NOMO-1 (cell line): ENCODE measurements at regions not wholly inside any gene's neighbourhood (a gene's known extent, or its start where the extent isn't known, plus 50 kb on each side); places are given as distances from the start of the nearest gene placed in this dataset.
A peak's percentile ranks its signal among the peaks of the same experiment; 100 is the strongest.
"Not testable (repeated sequence)": the region's sequence is repeated elsewhere in the genome, so short reads cannot be mapped to it uniquely, and the experiment has no call there.

ENCODE experiments used
- DNase-seq, 2 experiments: peaks; one replicate each; lab custom pipeline; 2025; ENCODE audit not compliant: unreplicated experiment in 2 of 2; lab: John Stamatoyannopoulos, UW

DNA sequence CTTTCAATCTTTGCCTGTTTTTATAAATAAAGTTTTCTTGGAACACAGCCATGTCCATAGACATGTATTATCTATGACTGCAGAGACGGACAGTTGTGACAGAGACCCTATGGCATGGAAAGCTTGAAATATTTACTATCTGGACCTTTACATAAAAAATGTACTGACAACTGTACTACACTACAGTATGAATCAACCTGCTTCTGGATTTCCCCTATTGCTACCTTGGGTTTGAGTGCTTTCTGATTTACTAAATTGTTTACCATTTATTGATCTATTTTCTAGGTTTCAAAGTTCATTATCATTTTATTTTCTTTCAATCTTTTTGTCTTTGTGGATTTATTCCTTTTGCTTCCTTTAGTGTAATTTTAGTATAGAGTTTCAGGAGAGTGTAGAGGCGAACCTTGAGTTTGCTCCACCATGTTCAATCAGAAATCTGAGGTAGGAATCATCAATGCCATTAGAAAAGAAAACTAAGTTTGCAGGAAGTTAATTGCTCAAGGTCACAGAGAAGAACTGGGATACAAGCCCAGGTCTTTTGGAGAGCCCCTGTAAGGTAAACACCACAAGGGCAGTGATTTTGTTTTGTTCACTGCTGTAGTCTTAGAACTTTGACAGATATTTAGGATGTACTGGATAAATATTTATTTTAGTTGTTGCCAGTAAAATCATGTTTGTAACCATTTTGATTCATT, 352.8 kb upstream of the SYNCRIP start:
- DNase-seq, result no peak

- no peak for DNase-seq
Measured at GRCh38 chr6:85986681-85987080, 344.0 kb upstream of the SYNCRIP start.

DNA sequence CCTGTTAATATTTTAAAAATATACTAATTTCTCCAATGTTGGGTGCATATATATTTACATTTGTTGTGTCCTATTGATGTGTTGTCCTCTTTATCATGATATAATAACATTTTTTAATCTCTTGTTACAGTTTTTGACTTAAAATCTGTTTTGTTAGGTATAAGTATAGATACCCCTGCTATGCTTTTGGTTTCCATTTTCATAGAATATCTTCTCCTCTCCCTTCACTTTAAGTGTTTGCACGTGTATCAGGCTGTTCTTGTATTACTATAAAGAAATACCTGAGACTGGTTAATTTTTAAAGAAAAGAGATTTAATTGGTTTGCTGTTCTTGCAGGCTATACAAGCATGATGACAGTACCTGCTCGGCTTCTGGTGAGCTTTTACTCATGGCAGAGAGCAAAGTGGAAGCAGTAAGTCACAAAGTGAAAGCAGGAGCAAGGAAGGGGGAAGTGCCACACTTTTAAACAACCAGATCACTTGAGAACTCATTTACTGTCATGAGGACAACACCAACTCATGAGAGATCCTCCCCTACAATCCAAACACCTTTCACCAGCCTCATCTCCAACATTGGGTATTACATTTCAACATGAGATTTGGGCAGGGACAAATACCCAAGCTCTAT, 340.5 kb upstream of the SYNCRIP start:
- DNase-seq, result no peak

GRCh38 chr6:85977661-85978060, 335.0 kb upstream of the SYNCRIP start:
- DNase-seq, result no peak

DNA sequence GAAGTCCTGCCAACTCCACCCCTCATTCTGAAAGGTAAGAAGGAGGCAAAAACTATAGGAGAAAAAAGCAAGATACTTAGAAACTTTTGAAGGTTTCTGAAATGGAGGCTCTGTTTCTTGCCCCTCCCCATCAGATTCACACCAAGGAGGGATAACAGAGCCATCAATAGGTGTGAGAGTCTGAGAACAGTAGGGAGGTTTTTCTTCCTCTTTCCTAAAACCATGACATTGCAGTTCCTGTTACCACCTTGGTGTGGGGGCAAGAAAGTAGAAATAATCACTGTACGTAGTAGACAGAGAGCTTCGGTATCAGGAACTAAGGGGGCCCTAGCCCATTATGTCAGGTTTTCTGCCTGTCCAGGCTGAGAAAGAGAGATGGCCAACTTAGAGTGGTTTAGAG, 333.3 kb upstream of the SYNCRIP start:
- DNase-seq, result no peak

DNA sequence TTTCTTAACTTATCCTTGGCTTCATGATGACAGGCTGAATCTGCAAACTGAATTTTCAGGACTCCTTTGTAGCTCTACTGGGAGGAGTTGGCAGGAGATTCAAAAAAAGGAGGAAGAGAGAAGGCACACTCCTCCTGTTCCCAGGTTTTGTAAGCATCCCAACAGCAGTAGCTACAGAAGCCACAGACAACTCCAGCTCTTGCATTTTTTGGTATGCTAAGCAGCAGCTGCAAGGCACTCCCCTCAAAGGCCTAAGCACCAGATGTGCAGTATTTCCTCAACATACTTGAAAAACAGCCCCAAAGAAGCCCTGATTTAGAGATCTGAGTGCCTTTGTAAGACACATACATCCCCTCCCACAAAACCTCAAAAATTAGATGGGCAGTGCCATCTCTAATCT, 328.6 kb upstream of the SYNCRIP start:
- no peak for DNase-seq

GRCh38 chr6:85966828-85967227, 324.1 kb upstream of the SYNCRIP start:
- DNase-seq, result no peak

DNA sequence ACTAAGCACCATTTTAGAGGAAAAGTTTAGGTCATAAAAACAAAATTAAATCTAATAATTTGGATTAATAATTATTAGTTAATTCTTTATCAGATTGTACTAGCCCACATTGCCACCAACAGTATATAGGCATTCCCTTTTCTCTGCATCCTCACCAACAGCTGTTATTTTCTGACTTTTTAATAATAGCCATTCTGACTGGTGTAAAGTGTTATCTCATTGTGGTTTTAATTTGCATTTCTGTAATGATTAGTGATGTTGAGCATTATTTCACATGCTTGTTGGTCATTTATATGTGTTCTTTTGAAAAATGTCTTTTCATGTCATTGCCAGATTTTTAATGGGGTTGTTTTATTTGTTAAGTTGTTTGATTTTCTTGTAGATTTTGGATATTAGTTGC, 319.1 kb upstream of the SYNCRIP start:
- DNase-seq, result no peak

DNA sequence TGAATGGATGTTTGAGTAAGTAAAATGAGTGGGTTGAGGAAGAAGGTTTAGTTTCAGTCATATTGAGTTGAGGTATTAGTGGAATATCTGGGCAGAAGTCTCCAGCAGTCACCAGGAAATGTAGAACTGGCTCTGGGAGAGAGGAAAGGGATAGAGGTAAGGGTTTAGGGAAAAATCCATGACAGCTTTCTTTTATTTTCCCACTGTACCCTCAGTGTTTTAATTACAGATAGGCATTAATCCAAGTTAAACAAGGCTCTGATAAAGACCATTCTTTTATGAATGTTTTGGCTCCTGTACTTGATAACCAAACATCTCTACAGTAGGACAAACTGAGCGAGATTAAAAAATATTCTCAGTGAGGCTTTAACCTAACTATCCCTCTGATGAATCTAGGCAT, 318.4 kb upstream of the SYNCRIP start:
- DNase-seq, result no peak

DNA sequence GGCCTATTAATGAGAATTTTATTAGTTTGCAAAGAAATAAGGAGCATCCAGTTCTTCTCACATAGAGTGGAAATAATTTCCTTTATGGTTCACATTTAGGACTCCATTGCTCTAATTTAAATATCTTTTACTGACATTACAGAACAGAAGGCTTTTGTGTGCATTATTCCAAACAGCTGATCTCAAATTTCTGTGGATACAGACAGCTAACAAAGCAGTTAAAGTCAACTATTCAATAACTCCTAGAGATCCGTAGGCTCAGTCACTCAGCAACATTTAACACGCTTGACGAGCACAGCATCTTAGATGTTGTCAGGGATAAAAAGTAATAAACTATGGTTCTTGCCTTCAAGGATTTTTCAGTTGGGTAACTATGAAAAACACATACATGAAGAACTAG, 305.8 kb upstream of the SYNCRIP start:
- DNase-seq, result no peak

DNA sequence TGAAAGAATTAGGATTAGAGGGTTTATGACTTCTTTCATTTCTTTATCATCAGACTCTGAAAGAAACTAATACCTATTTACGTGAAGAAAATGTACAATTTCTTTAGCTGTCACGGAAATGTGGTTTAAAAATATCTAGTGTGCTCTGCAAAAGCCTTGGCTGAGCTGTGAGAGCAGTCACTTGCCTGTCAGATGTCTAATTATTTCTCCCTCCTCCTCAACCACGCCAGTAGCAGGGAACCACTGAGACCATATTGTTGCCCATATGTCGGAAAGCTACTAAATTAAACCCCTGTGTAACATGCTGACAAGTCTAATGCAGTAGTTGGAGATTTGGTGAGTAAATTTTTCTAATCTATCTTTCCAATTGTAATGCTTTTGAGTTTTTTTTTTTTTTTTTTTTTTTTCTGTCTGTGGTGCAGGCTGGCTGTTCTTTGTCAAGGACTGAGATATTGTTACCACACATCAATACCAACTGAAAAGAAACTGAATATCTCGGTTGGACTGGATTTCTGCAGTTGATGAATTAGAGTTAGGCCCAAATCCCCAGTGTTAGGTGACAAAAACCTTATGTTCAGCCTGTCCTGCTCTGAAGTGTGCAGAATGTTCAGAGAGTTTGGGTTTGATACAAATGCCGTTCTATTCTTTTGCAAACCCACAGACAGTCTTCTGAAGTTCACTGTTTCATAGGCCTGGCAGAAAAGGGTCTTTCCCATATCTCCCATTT, 302.9 kb upstream of the SYNCRIP start:
- no peak for DNase-seq

DNA sequence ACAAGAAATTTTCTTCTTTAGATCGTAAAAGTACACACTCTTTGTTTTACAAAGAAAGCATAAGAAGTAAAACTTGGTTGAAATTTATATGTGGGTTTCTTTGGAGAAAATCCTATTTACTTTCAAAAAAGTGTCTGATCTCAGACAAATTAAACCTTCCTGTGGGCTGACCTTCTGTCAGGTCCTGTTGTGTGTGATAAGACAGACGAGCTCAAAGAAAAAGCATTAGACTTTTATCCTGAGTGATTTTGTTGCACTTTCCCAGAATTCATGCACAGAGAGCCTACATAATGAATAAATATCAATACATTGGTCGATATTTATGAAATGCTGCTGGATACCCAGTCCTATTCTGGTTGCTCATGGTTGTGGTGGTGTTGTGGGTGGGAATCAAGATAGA, 302.1 kb upstream of the SYNCRIP start:
- DNase-seq, result no peak

- DNase-seq, result no peak
Measured at GRCh38 chr6:85942844-85943243, 300.2 kb upstream of the SYNCRIP start.

DNA sequence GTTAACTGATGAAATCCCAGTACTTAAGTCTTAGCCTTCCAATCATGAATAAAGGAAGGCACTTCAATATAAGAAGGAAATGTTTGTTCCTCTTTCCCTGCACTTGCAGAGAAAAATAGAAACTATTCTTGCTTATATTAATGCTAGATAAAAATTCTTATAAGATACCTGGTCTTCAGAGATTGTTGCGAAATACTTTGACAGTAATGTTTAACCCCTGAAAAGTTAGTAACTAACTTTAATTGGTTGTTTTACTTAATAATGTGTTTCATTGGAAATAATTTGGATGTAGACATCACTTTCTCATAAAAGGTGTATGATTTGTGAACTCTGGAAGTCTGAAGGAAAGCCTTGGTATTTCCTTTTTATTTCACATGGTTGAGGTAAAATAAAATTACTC, 294.2 kb upstream of the SYNCRIP start:
- DNase-seq, result no peak

DNA sequence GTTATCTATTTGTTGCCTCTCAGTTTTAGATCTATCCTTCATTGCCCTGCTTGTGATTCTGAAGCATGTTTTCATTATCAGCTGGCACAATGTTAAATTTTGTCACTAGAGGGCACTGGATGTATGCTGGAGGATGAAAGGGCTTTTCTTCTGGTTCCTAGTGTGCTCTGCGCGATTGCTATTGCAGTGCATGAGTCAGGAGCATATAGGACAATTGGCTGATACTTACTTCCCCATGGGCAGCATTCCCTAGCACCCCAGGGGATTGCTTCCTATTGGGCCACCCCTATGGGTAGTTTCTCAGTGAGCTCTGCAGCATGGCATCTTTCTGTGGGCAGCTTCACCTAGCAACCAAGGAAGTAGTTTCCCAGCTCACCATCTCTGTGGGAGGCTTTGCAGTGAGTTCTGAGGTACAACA, 280.3 kb upstream of the SYNCRIP start:
- DNase-seq, result peak in 1 of 2 experiments; percentile 41

GRCh38 chr6:85920782-85921181, 278.1 kb upstream of the SYNCRIP start:
- no peak for DNase-seq

GRCh38 chr6:85917522-85917921, 274.8 kb upstream of the SYNCRIP start:
- DNase-seq, result no peak

DNA sequence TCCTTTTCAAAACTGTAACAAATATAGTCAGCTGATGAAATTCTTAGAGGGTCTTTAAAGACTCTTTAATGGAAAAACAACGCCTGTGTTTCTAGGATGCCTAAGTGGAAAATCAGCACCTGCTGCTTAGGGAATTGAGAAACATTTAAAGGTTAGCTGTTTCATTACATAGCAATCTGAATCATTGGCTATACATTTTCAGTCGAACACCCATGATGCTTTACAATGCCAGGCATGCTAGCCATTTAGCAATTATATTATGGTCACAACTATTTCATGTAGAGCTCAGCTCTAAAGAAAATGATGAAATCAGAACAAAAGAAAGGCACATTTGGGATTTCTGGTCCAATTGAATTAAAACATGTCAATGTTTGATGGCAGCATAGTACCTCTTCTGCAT, 270.3 kb upstream of the SYNCRIP start:
- no peak for DNase-seq

DNA sequence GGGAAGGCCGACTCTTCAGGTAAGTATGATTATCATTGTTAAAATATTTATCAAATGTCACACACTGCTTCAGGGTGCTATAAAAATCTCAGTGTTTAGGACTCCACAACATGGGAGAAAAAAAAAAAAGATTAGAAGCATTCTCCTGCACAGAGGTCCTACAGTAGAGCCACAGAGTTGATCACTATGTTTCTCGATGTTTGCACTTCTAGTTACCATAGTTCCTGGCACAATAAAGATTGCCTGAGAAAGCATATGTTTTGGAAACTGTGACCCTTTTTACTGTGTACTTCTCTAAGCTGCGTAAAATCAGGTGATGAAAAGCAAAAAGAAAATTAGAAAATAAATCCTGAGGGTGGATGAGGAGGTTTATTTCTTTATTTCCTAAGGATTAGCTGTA, 269.9 kb upstream of the SYNCRIP start:
- DNase-seq, result no peak

DNA sequence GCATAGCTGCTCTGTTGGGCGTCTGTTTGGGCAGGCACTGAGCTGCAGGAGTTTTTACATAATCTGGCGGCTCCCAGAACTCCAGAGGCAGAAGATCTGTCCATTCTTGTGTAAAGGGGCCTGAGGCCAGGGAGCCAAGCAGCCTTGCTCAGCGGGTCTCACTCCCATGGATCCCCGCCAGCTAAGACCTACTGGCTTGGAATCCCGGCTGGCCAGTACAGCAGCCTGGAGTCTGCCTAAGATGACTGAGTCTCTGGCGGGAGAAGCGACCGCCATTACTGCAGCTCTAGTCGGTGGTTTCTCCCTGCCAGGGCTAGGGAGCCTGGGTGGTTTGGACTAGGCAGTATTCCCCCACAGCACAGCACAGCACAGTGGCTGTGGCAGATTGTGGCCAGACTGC, 268.4 kb upstream of the SYNCRIP start:
- no peak for DNase-seq

DNA sequence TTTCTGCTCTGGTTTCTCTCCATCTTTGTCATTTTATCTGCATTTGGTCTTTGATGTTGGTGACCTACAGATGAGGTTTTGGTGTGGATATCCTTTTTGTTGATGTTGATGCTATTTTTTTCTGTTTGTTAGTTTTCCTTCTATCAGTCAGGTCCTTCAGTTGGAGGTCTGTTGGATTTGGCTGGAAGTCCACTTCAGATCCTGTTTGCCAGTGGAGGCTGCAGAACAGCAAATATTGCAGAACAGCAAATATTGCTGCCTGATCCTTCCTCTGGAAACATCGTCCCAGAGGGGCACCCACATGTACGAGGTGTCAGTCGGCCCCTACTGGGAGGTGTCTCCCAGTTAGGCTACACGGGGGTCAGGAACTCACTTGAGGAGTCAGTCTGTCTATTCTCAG, 265.4 kb upstream of the SYNCRIP start:
- DNase-seq, result not testable (repeated sequence)

- no peak for DNase-seq
Measured at GRCh38 chr6:85892346-85892745, 249.7 kb upstream of the SYNCRIP start.
